ENCODE measurements at regions not wholly inside any gene's neighbourhood (a gene's known extent, or its start where the extent isn't known, plus 50 kb on each side); places are given as distances from the start of the nearest gene placed in this dataset.

- ChIA-PET CTCF (no interaction called here), POLR2A (no interaction called here)
- dilution Hi-C loops (cut with MboI; ENCODE audit: extremely low pct_ligation_motif_present, low sequenced_read_pairs) (no loop called here), intact Hi-C loops (cut with micrococcal nuclease) (no loop called here)
- no peak for DNase-seq (ENCODE audit: low read depth, low spot score)
- no peak for FAIRE-seq
- H3K9me3 ChIP-seq (replicated peaks; ENCODE audit: control insufficient read depth, insufficient read depth, low read length): no peaks in the 10 kb centered on the region
- H3K27me3 ChIP-seq (ENCODE audit: control insufficient read depth in 2 of 2, insufficient read depth in 2 of 2, low read length in 2 of 2): no peaks in the 10 kb centered on the region
- no peaks in the 10 kb centered on the region for H4K20me1 ChIP-seq (replicated peaks; ENCODE audit: control insufficient read depth, extremely low read depth, insufficient read depth, low read length)
- no peaks in the 10 kb centered on the region for H3K4me1 ChIP-seq (ENCODE audit: control insufficient read depth, extremely low read depth, insufficient read depth, low read length)
- no peaks in the 10 kb centered on the region for H3K36me3 ChIP-seq (ENCODE audit: control insufficient read depth in 2 of 2, extremely low read depth in 1 of 2, insufficient read depth in 2 of 2, low read length in 2 of 2)
- H3K4me3 ChIP-seq (replicated peaks in 1 of 3; ENCODE audit: insufficient read depth in 1 of 3, low read depth in 1 of 3, low read length in 3 of 3): no peak overlapping the region
- H2AFZ ChIP-seq (ENCODE audit: low read depth, low read length): no peak overlapping the region
- H3K27ac ChIP-seq (ENCODE audit: insufficient read depth, low read depth, low read length): no peak overlapping the region
- no peak overlapping the region for H3K4me2 ChIP-seq (ENCODE audit: insufficient read depth, low read length)
- BruUV-seq (replicated peaks): no TSS peak
- TF ChIP-seq GATA2 (IDR thresholded peaks at IDR 0.05; ENCODE audit: insufficient read depth, insufficient read length, low read depth, low read length) (no peak), FOS (IDR thresholded peaks at IDR 0.05; ENCODE audit: borderline replicate concordance, insufficient read depth, low read length) (no peak), EZH2 (IDR thresholded peaks at IDR 0.05; ENCODE audit: borderline replicate concordance, low read depth, low read length, severe bottlenecking) (no peak), POLR2A (IDR thresholded peaks at IDR 0.05; ENCODE audit: low read depth, low read length) (no peak), MYC (IDR thresholded peaks at IDR 0.05; ENCODE audit: low read depth, low read length) (no peak), POLR2AphosphoS5 (IDR thresholded peaks at IDR 0.05; ENCODE audit: insufficient read depth, low read depth, low read length) (no peak)
- H3K9me1 ChIP-seq (replicated peaks; ENCODE audit: control insufficient read depth, extremely low read depth, insufficient read depth, low read length): no peaks in the 10 kb centered on the region
- H3K79me2 ChIP-seq (ENCODE audit: control insufficient read depth, insufficient read depth, low read length): no peaks in the 10 kb centered on the region
- H3K9ac ChIP-seq (replicated peaks; ENCODE audit: extremely low read depth, insufficient read depth, low read length): no peak overlapping the region
Observed at GRCh38 chr9:79390077-79390698, 181.6 kb upstream of the TLE4 start.

GRCh38 chr9:79390781-79391770, 180.7 kb upstream of the TLE4 start:
- TF ChIP-seq GATA2 (IDR thresholded peaks at IDR 0.05; ENCODE audit: insufficient read depth, insufficient read length, low read depth, low read length) (no peak), EZH2 (IDR thresholded peaks at IDR 0.05; ENCODE audit: borderline replicate concordance, low read depth, low read length, severe bottlenecking) (no peak), POLR2AphosphoS5 (IDR thresholded peaks at IDR 0.05; ENCODE audit: insufficient read depth, low read depth, low read length) (no peak), CTCF (IDR thresholded peaks at IDR 0.05; ENCODE audit: extremely low read depth in 1 of 2, insufficient read depth in 1 of 2, low read depth in 1 of 2, low read length in 2 of 2) (no peak), JUN (IDR thresholded peaks at IDR 0.05; ENCODE audit: borderline replicate concordance, insufficient read depth, insufficient read length, low read depth) (no peak)
- ChIA-PET POLR2A (no interaction called here), CTCF (no interaction called here)
- Histone ChIP-seq H3K9me1 (replicated peaks; ENCODE audit: control insufficient read depth, extremely low read depth, insufficient read depth, low read length) (no peaks in the 10 kb centered on the region), H3K9ac (replicated peaks; ENCODE audit: extremely low read depth, insufficient read depth, low read length) (no peak overlapping the region), H3K4me3 (replicated peaks in 1 of 3; ENCODE audit: insufficient read depth in 1 of 3, low read depth in 1 of 3, low read length in 3 of 3) (no peak overlapping the region), H3K4me2 (ENCODE audit: insufficient read depth, low read length) (no peak overlapping the region), H3K9me3 (replicated peaks; ENCODE audit: control insufficient read depth, insufficient read depth, low read length) (no peaks in the 10 kb centered on the region), H4K20me1 (replicated peaks; ENCODE audit: control insufficient read depth, extremely low read depth, insufficient read depth, low read length) (no peaks in the 10 kb centered on the region), H3K27me3 (ENCODE audit: control insufficient read depth in 2 of 2, insufficient read depth in 2 of 2, low read length in 2 of 2) (no peaks in the 10 kb centered on the region), H2AFZ (ENCODE audit: low read depth, low read length) (no peak overlapping the region), H3K36me3 (ENCODE audit: control insufficient read depth in 2 of 2, extremely low read depth in 1 of 2, insufficient read depth in 2 of 2, low read length in 2 of 2) (no peaks in the 10 kb centered on the region), H3K4me1 (ENCODE audit: control insufficient read depth, extremely low read depth, insufficient read depth, low read length) (no peaks in the 10 kb centered on the region), H3K79me2 (ENCODE audit: control insufficient read depth, insufficient read depth, low read length) (no peaks in the 10 kb centered on the region), H3K27ac (ENCODE audit: insufficient read depth, low read depth, low read length) (no peak overlapping the region)
- dilution Hi-C loops (cut with MboI; ENCODE audit: extremely low pct_ligation_motif_present, low sequenced_read_pairs): no loop called here
- FAIRE-seq (no peak), DNase-seq (ENCODE audit: low read depth, low spot score) (no peak)
- BruUV-seq (replicated peaks): no TSS peak
- intact Hi-C loops (cut with micrococcal nuclease): no loop called here
